Activated CD4-positive, alpha-beta T cell treated with anti-CD3 and anti-CD28 coated beads, Interleukin-2, amount 50 U/mL, for 48 hours (primary cell): ENCODE measurements at regions not wholly inside any gene's neighbourhood (a gene's known extent, or its start where the extent isn't known, plus 50 kb on each side); places are given as distances from the start of the nearest gene placed in this dataset.

ENCODE experiments used
- DNase-seq, 2 experiments: peaks; one replicate each; pipeline ENCODE4 v3.0.0-alpha.2; 2020

DNA sequence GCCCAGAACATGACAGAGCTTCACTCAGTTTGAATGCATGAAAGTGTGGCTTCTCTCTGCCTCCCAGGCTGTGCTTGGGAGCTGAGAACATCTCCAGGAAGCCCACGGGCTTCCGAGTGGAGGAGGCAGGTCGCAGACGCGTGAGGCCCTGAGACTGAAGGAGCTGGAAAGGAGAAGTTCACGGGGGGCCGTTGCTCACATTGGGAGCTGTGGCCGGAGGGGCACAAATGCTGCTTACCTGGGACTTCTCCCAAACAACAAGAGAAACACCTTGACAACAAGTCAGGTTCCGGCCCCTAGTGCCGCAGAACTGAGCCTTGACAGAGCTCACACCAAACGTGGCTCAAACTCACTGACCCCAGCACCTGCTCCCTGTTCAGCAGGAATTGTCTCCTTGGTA lies 207.0 kb downstream of the BRD1 start:
- no peak for DNase-seq

DNA sequence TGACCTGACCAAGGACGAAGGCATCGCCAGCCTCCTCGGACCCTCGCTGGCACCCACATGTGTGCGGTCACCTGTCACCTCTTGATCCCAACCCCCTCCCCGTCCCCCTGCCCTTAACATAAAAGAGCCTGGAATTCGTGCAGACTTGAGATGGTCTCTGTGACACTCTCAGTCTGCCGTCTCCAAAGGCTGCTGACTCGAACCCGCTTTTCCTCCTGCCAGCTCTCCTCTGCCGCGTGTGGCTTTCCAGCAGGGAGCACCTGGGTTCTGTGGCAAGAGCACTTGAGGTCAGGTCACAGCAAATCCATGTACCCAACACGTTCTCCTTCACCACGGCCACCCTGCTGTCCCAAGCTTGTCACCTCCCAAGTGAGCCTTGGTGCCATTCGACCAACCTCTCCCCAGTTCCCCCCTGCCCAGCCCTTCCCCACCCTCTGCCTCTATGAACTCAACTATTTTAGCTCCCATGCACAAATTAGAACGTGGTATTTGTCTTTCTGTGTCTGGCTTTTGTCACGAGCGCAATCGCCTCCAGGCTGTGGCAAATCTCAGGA lies 207.6 kb downstream of the BRD1 start:
- no peak for DNase-seq

DNA sequence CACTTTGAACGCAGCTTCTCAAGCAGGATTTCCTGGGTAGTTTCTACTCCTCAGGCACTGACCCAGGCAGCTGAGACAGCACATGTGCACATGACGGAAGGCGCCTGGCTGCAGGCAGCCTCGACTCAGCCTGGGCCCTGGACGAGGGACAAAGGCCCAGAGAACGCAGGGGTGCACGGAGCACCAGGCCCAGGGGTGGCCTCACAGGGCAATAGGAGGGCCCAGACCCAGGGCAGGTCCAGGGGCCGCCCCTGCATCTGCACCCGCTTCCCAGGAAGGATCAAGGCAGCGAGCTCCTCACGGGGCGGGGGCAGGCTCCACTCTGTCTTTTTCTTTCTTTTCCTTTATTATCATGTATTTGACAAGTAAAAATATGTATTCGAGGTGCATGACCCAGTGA lies 208.4 kb downstream of the BRD1 start:
- DNase-seq: no peak

DNA sequence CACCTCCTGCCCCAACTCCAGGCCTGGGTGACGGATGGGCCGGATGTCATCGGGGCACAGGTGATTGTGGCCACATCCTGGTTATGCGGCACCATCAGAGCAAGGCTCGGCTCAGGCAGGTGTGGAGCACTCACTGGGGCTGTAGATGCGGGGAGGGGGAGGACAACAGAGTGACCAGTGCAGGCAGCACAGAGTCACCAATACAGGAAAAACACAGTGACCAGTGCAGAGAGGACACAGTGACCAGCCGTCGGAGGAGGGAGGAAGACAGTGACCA lies 209.1 kb downstream of the BRD1 start:
- DNase-seq: no peak

DNA sequence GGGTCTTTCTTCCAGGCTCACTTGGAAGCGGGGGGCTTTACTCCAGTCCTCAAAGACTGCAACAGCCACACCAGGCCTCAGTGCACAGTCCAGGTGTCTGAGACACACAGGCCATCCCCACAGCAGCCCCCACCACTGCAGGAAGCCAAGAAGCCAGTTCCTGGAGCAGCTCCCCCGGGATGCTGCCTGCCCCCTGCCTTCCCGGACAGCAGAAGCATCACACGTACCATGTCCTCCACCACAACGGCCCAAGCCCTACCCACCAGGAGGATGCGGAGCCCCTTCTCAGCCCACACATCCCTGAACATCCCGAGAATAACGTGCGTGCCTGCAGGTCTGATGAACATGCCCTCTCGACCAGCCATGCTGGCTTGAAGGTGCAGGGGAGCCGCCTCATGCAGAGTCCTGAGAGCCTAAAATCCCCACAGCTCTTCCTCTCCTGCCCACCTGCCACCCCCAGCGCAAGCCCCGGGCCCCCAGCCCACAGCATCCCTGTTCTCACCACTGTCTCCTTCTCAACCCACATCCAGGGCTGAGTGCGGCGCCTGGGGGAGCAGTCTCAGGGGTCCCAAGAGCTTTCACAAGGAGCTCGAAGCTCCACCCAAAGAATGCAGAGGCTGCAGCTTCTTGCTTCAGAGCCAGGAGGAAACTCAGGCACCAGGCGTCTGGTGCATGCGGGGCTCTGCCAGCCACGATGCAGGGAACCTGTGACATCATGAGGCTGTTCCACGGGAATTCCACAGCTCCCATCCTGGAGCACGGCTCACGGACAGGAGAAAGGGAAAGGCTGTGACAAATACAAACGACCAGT lies 209.6 kb downstream of the BRD1 start:
- no peak for DNase-seq

DNA sequence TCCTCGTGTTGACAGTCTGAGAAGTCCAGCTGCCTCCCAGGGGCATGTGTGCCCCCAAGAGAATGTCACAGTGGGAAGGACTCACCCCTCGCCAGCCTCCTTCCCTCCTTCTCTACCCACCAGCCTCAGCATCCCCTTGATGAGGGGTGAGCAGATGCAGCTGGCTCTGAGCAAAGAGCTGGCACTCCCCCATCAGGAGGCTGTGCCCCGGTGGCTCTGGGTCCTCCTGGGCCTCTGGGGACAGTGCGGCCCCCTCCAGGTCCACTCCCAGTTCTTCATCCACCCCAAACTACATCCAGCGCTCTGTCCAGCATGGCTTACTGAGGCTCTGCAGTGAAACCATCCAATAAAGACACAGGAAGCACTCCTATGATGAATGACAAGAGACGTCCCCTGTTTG lies 210.4 kb downstream of the BRD1 start:
- no peak for DNase-seq

DNA sequence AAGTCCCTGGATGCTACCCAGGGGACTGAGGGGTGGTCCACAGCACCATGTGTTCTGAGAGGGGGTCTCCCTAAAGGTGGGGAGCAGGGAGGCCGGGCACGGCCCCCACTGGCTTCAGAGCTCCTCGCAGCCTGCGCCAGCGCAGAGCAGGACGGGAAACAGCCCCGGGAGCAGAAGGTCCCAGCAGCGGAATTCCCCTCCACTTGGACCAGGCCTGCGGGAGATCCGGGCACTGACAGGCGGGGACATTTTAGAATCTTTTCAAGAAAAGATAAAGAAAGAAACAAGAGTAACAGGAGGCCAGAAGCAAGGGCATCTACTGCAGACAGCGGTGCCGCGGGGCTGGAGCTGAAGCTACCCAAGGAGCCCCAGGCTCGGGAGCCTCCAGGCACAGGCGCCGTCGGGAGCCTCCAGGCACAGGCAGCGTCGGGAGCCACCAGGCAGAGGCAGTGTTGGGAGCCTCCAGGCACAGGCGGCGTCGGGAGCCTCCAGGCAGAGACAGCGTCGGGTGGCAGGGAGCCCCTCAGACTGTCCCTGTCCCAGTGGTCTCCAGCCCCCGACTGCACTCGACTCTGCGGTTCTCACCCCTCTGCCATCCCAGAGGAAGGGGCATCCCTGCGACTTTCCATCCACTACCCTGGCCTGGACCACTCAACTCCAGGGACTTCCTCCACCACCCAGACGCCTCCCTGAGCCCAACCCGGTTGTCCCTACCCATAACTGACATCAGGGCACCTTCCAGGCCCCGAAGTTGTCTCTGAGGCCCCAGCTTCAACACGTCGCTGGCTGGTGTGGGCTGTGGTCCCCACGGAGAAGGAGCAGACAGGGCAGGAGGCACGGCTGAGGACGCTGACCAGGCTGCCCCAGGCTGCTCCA lies 211.1 kb downstream of the BRD1 start:
- no peak for DNase-seq

DNA sequence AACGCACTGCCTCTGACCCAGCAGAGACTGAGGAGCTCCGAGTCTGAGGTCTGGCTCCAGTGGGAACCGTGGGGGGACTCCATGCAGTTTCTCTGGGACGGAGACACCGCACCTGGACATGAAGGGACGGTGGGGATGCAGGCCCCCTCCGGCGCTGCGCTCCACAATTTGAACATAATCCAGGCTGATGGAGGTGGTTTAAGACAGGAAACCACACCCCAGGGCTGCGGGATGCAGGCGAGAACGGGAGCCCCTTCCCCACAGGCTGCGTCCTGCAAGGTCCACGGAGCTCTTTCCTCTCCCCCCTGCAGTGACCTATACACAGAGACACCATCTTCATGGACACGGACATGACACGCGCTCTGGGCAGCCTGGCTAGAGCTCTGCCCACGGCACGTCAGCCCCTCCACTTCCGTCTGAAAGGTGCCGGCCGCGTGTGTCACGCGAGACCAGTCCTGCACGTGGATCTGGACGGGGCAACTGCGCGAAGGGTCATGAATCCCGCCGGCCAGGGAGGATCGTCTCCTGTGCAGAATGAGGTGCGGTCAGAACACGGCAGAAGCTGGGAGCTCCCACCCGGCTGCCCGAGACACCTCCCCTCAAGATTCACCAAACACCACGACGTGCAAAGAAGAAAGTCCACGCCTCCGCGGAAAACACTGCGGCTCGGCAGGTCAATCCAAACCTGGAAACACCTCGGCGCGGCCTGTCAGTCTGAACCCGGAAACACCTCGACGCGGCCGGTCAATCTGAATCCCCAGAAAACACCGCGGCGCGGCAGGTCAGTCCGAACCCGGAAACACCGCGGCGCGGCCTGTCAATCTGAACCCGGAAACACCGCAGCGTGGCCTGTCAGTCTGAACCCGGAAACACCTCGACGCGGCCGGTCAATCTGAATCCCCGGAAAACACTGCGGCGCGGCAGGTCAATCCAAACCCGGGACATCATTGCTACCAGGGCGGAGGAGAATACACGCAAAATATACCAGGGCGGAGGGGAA lies 212.4 kb downstream of the BRD1 start:
- DNase-seq: no peak

DNA sequence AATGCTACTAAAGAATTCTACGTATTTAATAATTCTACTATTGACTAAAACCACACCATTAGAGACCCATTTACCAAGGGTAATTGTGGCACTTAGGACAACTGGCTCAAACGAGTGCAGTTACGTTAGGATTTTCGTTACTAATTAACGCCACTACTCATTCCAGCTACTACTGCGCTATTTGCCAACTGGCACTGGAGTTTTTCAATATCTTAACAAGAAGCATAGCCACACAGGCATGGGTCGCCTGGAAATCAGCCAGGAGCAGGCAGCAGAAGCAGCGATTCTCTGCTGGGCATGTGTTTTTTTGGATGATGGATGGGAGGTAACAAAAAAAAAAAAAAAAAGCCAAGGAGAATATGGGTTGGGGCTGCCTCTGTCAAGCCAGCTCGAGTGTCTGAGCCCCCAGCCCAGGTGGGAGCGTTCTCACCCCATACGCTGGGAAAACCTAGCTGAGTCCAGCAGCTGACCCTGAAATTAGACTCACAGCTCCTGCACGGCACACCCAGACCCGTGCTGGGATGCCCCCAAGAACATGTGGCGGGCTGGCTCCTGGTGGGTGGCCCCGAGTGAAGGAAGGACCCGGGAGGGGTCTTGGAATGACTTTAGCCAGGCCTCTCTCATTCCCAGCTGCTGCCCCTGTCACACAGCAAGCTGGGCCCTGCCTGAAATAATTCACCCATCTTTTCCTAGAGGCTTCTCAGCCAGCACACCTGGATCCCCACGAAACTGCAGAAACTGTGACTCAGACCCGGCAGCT lies 214.0 kb downstream of the BRD1 start:
- DNase-seq: no peak

DNA sequence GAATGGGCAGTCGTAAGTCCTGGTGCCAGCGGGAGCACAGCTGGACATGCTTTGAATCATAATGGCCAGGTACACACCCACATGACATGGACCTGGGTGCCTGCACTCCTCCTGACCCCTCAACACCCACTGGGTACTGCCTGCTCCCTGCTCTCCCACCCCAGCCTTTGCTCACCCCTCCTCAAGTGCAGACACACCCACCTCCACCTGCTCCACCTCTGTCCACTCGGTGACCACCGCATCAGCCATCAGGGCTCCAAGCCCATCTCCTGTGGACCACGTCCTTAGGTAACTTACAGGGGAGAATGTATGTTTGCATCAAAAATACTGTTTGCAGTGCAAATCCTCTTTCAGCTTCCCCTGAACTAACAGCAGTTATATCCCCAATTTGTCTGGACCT lies 214.6 kb downstream of the BRD1 start:
- DNase-seq: no peak

DNA sequence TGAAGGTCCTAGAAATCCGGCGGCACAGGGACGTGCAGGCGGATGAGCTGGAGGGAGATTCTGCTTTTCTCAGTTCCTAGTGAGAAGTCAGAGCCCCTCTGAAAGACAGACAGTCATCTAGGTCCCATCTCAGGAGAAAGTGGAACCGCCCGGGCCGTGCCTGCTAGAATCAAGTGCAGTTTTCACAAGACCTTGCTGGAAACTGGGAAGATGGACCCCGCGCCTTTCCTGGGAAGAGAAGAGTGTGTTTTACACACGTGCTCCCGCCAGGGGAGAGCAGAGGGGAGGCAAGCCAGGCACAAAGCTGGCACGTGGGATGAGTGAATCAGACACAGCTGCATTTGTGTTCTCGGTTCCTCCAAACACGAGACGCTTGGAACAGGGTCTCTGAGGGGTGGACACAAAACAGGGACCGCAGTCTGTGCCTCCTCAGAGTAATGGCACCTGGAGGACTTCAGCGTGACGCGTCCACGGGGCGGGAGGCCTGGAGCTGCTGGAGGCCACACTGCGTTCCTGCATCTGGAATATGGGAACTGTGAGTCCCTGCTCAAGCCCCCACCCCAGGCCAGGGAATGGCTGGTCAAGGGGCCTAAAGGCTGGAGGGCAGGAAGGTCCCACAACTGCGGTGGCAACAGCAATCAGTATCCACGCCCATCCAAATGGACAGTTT lies 218.3 kb downstream of the BRD1 start:
- no peak for DNase-seq

DNA sequence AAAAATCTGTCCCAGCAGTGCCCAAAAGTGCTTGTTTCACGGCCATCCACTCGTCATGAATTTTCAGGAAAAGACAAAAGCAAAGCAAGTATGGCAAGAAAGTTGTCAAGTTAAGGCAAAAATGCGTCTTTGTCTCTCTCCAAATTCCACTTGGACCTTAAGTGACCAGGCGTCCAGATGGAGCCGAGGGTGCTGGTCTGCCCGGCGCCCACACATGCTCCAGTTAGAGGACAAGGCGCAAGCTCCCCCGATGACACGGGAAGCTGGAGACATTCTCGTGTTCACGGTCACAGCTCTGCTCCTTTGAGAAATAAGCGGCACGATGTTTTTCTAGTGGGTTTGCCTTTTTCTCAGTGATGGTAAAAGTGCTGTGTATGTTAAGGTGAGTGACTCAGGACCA lies 219.0 kb downstream of the BRD1 start:
- DNase-seq: no peak

DNA sequence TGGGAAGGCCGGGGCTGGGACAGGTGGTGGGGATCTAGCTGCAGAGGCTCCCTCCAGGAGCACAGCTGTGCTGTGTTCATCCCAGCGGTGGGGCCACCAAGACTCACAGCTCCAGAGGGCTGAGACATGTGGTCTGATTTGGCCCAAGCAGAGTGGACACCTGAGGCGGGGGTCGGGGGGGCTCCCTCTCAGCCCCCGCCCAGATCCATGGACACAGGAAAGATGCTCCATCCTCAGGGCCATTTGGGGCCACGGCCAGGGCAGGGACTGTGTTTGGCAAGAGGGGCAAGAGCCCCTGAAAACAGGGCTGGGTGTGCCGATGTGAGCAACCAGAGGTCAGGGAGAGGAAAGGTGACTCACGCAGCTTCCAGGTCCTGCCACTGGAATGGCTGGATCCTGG lies 219.4 kb downstream of the BRD1 start:
- no peak for DNase-seq

DNA sequence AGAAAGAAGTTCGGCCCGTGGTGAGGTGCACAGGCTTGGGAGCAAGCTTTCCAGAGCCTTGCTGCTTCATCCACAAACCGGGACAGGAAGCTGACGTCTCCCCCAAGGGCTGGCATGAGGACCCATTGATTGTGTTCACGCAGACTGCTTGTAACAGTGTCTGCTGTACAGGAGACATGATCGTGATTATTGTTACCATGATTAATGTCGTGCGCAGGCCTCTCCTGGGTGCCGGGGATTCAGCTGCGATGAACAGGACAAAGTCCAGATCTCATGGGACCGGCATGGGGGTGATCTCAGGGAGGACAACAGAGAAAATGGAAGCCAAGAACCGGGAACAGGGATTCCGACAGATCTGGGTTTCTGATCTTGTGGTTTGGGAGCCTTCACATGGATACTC lies 219.9 kb downstream of the BRD1 start:
- no peak for DNase-seq

DNA sequence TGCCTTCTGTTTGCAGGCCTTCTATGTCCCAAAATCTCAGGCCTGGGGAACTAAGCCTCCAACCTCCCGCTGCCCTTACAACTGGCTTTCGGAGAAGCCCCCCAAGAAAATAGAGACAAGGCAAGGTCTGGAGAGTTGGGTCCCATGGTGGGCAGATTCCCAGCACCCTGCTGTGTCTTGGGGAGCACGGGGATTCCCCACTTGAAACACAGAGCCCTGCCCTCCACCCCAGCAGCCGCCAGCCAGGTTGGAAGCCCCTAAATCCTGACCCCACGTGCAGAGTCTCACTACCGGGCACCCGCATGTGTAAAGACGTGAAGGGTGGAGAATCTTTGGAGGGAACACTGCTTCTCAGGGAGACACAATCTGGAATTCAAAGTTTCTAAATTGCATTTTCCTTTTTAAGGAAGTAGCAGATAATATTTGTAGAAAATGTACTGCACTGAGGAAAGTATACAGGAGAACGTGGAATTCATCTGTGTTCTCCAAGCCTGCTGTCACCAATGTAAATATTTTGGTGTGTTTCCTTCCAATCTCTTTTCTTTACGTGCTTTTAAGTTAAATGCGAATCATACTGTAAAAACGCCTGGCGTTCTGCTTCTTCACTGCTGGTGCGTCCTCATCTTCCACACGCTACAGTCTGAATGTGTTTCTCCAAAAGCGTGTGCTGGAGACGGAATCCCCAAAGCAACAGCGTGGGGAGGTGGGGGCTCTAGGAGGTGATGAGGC lies 220.9 kb downstream of the BRD1 start:
- no peak for DNase-seq

DNA sequence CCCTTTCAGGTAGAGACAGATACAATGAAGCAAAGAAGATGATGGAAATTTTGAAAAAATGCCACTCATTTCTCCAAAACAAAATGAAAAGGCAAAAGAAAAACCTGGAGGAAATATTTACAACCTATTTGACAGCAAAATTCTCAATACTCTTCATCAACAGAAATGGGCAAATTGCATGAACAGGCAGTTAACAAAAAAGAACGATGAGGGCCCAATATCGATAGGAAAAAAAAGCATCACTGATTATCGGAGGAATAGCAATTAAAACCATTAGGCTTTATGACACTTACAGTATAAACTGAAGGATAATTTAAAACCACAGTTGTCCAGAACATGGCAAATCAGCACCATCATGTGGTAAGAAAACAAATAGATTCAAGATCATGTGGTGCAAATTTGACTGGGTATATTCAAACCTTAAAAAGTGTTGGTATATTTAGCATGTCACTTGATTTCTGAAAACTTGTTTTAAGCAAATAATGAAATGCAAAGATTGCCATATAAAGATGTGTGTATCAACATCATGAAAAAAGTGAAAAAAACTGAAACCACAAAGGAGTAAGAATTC lies 222.9 kb downstream of the BRD1 start:
- no peak for DNase-seq

DNA sequence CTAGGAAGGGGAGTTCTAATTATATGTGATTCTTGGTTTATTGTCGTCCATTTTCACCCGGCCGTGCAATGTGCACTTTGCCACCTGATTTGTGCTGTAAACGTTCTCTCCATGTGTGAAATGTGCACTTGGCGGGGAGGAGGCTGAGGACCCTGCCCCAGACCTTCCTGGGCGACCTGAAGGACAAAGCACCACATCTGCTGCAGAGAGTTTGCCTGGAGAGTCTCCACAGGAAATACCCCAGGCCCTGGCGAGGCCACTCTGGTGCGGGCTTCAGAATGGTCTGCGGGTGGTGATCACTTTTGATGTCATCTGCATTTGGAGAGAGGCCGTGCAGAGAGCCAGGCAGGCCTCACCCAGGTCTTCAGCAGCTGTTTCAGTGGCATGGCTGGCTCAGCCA lies 224.7 kb downstream of the BRD1 start:
- DNase-seq: no peak

DNA sequence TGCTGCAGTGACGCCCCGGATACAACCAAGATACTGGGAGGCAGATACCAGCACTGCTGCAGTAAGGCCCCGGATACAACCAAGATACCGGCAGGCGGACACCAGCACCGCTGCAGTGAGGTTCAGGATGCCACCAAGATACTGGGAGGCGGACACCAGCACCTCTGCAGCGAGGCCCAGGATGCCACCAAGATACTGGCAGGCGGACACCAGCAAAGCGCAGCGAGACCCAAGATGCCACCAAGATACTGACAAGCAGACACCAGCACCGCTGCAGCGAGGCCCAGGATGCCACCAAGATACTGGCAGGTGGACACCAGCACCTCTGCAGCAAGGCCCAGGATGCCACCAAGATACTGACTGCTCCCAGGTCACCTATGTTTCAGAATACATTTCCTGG lies 225.2 kb downstream of the BRD1 start:
- no peak for DNase-seq

DNA sequence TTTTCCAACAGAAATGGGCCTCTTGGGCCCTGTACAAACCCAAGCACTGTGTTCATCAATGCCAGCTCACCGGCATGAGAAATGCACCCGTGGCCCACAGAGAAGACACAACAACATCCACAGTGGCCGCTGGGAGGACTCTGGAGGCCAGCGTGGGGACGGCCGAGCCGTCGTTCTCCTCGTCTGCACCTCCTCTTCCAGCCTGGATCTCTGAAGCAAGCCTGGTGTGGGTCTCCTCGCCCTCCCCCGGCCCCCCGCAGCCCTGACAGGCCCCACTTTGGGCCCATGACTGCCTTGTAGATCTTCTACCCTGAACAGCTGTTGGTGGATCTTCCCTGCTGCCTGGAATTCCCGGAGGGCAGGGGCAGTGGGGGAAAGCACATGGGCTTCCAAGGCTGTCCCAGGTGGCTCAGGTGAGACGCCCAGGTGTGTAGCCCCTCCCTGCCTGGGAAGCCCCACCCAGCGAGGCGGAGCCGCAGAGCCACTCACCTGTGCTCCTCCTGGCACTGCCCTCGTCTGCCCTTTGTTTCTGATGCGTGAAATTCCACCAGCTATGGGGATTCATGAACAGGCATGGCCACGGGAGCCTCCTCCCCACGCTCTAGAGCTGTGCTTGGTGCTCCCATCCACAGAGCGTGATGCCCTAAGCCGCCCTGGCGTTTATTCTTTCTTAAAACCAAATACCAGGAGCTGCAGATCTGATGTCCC lies 225.9 kb downstream of the BRD1 start:
- DNase-seq: no peak

DNA sequence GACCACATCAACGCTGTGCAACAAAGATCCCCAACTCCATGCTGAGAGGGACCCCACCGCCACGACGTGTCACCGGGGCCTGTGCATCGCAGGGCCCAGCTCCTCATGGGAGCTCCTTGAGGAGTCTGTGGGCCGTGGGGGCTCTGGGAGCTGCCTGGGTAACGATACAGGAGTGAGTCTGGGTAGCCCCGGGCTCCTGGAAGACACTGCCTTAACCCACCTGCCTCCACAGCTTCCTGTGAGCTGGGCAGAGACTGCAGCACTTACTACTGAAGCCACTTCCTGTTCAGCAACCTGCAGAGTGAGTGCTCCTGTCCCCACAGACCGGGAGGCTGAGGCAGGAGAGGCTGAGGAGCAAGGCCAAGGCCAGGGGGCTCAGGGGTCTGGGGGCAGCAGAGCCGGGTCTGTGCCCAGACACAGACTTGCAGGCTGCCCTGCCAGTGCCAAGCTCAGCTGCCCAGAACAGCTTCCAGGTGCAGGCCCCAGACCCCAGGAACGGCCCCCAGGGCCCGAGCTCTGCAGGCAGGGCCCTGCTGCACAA lies 226.7 kb downstream of the BRD1 start:
- no peak for DNase-seq
